HepG2 (cell line): ENCODE measurements at regions not wholly inside any gene's neighbourhood (a gene's known extent, or its start where the extent isn't known, plus 50 kb on each side); places are given as distances from the start of the nearest gene placed in this dataset.

Source experiments
- ATAC-seq: fragments of 200-7000 bp; cut with Tn5 transposase; 3 replicates; pipeline ENCODE4 v1.9.1; 2020; ENCODE audit warnings: mild to moderate bottlenecking, moderate library complexity
- BruUV-seq: library from RNA; stranded (reverse); fragments of 400-500 nt; replicated peaks from 2 replicates; lab custom pipeline; 2021; lab: Mats Ljungman, UMichigan
- CTCF ChIA-PET: fragments of 300-600 bp; formaldehyde crosslinking; extraction: SDS; loops from one replicate; lab custom pipeline; 2021; ENCODE audit warnings: low total read pairs, inconsistent platforms, low intra/inter-chr PET ratio; lab: Yijun Ruan, JAX
- POLR2A ChIA-PET: fragments of 350-600 bp; sonication (Branson Sonifier 250); formaldehyde crosslinking; loops from one replicate; lab custom pipeline; 2020; ENCODE audit warnings: antibody characterized with exemption, inconsistent platforms; lab: Yijun Ruan, JAX
- DNase-seq: peaks from one replicate; pipeline ENCODE4 v3.0.0-alpha.2; 2015; ENCODE audit warnings: low spot score
- FAIRE-seq: peaks from 3 replicates; lab custom pipeline; 2011; peaks lifted over from hg19 to GRCh38; lab: Jason Lieb, UNC
- H2AFZ ChIP-seq: one replicate; pipeline ENCODE4 v1.6.1; 2011; ENCODE audit warnings: low read length, inconsistent platforms
- H3K27ac ChIP-seq: fragments of 300-600 bp; 3 replicates; pipeline ENCODE4 v1.8.0; 2011; ENCODE audit warnings: mixed run types, mild to moderate bottlenecking, mixed read lengths, low read length, inconsistent platforms; ENCODE audit not compliant: insufficient read depth; ENCODE audit errors: extremely low read length
- H3K27me3 ChIP-seq, 2 experiments: fragments of 200-600 bp in 1 of 2; 2 replicates in 1 of 2; 3 replicates in 1 of 2; pipeline versions ENCODE4 v1.6.0 to v1.8.0; 2011; ENCODE audit warnings: low read length in 2 of 2, mild to moderate bottlenecking in 2 of 2, moderate library complexity in 2 of 2, inconsistent platforms in 1 of 2; ENCODE audit not compliant: insufficient read depth in 2 of 2, control insufficient read depth in 1 of 2
- H3K36me3 ChIP-seq, 2 experiments: fragments of 200-600 bp in 1 of 2; replicated peaks in 1 of 2; 2 replicates in 1 of 2; 3 replicates in 1 of 2; pipeline versions ENCODE4 v1.5.1 to v1.8.0; 2011; ENCODE audit warnings: low read length in 2 of 2, inconsistent platforms in 1 of 2; ENCODE audit not compliant: insufficient read depth in 2 of 2, control insufficient read depth in 1 of 2
- H3K4me1 ChIP-seq: 2 replicates; pipeline ENCODE4 v1.5.1; 2012; ENCODE audit warnings: low read length, inconsistent platforms; ENCODE audit not compliant: insufficient read depth
- H3K4me2 ChIP-seq: 2 replicates; pipeline ENCODE4 v1.6.0; 2011; ENCODE audit warnings: low read depth, low read length, inconsistent platforms
- H3K4me3 ChIP-seq, 3 experiments: fragments of 200-600 bp in 1 of 3; sonication (generic), shearing (Covaris generic) in 1 of 3; replicated peaks in 1 of 3; 2 replicates each; pipeline ENCODE4 v1.5.1; 2011 to 2016; ENCODE audit warnings: low read length in 3 of 3, inconsistent platforms in 2 of 3, low read depth in 2 of 3, mild to moderate bottlenecking in 2 of 3, control low read depth in 1 of 3, mixed read lengths in 1 of 3; ENCODE audit not compliant: insufficient read depth in 1 of 3
- H3K79me2 ChIP-seq: one replicate; pipeline ENCODE4 v1.6.1; 2011; ENCODE audit warnings: low read length, inconsistent platforms; ENCODE audit not compliant: insufficient read depth
- H3K9ac ChIP-seq: 2 replicates; pipeline ENCODE4 v1.6.0; 2011; ENCODE audit warnings: mild to moderate bottlenecking, low read depth, low read length, inconsistent platforms; ENCODE audit not compliant: insufficient read depth
- H3K9me3 ChIP-seq: 2 replicates; pipeline ENCODE4 v1.5.1; 2012; ENCODE audit warnings: mild to moderate bottlenecking, low read length
- H4K20me1 ChIP-seq: 2 replicates; pipeline ENCODE4 v1.6.0; 2011; ENCODE audit warnings: inconsistent platforms, mild to moderate bottlenecking, low read length, moderate library complexity; ENCODE audit not compliant: insufficient read depth
- HOXD1 ChIP-seq: sonication (generic); formaldehyde crosslinking; IDR thresholded peaks from 2 replicates; pipeline ENCODE4 v1.5.0; 2020; ENCODE audit warnings: missing genetic modification reagents
- KLF11 ChIP-seq: IDR thresholded peaks from 2 replicates; pipeline ENCODE4 v1.6.1; 2016; ENCODE audit warnings: missing compliant biosample characterization
- MAFF ChIP-seq: IDR thresholded peaks from 2 replicates; pipeline ENCODE4 v1.6.1; 2011; ENCODE audit warnings: low read depth, low read length, improper control_type of control experiment
- NFIB ChIP-seq: sonication (generic); formaldehyde crosslinking; IDR thresholded peaks from 2 replicates; pipeline ENCODE4 v1.9.0; 2021; ENCODE audit warnings: missing genetic modification reagents, mild to moderate bottlenecking, borderline replicate concordance
- RARA ChIP-seq: IDR thresholded peaks from 2 replicates; pipeline ENCODE4 v1.6.1; 2016; ENCODE audit warnings: missing genetic modification reagents, missing compliant biosample characterization
- TGIF2 ChIP-seq: IDR thresholded peaks from 2 replicates; pipeline ENCODE4 v1.6.1; 2016; ENCODE audit warnings: control low read depth, missing compliant biosample characterization
- ZBTB21 ChIP-seq: sonication (generic); formaldehyde crosslinking; IDR thresholded peaks from 2 replicates; pipeline ENCODE4 v1.4.0; 2020; ENCODE audit warnings: missing genetic modification reagents
- ZNF430 ChIP-seq: sonication (generic); formaldehyde crosslinking; IDR thresholded peaks from 2 replicates; pipeline ENCODE4 v1.9.0; 2021; ENCODE audit warnings: mild to moderate bottlenecking, missing genetic modification reagents
- ZNF660 ChIP-seq: sonication (generic); formaldehyde crosslinking; IDR thresholded peaks from 2 replicates; pipeline ENCODE4 v1.5.1; 2020; ENCODE audit warnings: mild to moderate bottlenecking, low read depth, missing genetic modification reagents, borderline replicate concordance
- ZNF713 ChIP-seq: sonication (generic); formaldehyde crosslinking; IDR thresholded peaks from 2 replicates; pipeline ENCODE4 v1.4.0; 2020; ENCODE audit warnings: mild to moderate bottlenecking, missing genetic modification reagents
- WGBS: methylation state at CpG from one replicate; pipeline ENCODE4 v1.1.6; 2017; ENCODE audit warnings: low lambda C conversion rate; 5-methylcytosine and 5-hydroxymethylcytosine counted together
- in situ Hi-C: cut with HindIII; loops from 2 replicates; pipeline ENCODE4 v1.10.0; 2017; ENCODE audit warnings: low pct_unique_long_range_greater_than_20kb; ENCODE audit not compliant: extremely low pct_ligation_motif_present
- intact Hi-C: fragments of 100-400 bp; cut with micrococcal nuclease; formaldehyde crosslinking; loops from one replicate; pipeline ENCODE4 v1.10.0; 2022; ENCODE audit not compliant: unreplicated experiment
- TF ChIP-seq, protein P1 (sequence below): sonication (generic); formaldehyde crosslinking; IDR thresholded peaks from 2 replicates; pipeline ENCODE4 v1.5.1; 2020; ENCODE audit warnings: missing genetic modification reagents, mild to moderate bottlenecking, borderline replicate concordance
- TF ChIP-seq, protein P2 (sequence below): sonication (generic); formaldehyde crosslinking; IDR thresholded peaks from 2 replicates; pipeline ENCODE4 v1.5.0; 2020; ENCODE audit warnings: mild to moderate bottlenecking, missing genetic modification reagents

DNA sequence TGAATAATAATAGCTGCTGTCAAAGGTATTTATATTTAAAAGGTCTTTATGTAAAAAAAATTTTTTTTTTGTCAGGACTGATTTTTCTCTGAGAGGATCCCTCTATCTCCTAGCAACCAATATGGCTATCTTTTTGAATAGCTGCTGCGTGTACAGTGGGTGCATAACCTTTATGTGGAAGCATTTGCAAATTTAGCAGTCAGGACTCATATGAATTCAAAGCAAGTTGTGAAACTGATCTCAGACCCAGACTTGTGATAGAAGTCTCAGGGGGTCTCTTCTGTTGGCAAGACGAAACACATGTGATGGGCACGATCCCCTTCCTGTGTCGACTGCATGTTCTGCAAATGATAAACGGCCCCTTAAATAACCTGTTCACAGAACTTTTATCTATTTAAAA is 114.1 kb upstream of the ARGLU1 start:
- POLR2A ChIA-PET, result no interaction called here
- no peak for FAIRE-seq

More for the DNA sequence above, 114.1 kb upstream of the ARGLU1 start:
- Histone ChIP-seq H3K36me3 (no peaks in the 10 kb centered on the region), H2AFZ (no peak overlapping the region), H3K27me3 (no peaks in the 10 kb centered on the region), H3K4me3 (no peak overlapping the region), H3K4me1 (peaks cover 40% of the 10 kb centered on the region), H3K79me2 (no peaks in the 10 kb centered on the region), H4K20me1 (no peaks in the 10 kb centered on the region)
- DNase-seq (no peak), ATAC-seq (no peak)
- in situ Hi-C loops, result no loop called here
- 76% methylated on average over 5 of the region's 5 CpGs for WGBS
- BruUV-seq, result no TSS peak
- intact Hi-C loops, result no loop called here
- CTCF ChIA-PET, result no interaction called here
- no peak for TF ChIP-seq RARA (CRISPR knock-in tag)
- TF ChIP-seq ZNF713 (CRISPR knock-in tag), result no peak
- no peak for TF ChIP-seq MAFF
- no peak for TF ChIP-seq ZNF430
- no peak for TF ChIP-seq TGIF2
- no peak for TF ChIP-seq ZBTB21 (CRISPR knock-in tag)
- TF ChIP-seq, protein P1, sequence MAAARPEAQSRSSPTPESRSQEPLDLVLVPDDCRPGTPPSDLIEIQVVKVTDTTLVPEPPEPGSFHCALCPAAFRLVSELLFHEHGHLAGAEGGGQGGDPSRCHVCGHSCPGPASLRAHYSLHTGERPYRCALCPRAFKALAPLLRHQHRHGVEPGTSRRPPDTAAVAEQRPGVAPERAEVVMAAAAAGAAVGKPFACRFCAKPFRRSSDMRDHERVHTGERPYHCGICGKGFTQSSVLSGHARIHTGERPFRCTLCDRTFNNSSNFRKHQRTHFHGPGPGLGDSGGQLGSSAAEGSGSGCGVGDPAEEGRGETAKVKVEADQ, result no peak
- TF ChIP-seq KLF11 (CRISPR knock-in tag), result no peak
- TF ChIP-seq ZNF660 (CRISPR knock-in tag), result no peak
- TF ChIP-seq, protein P2, sequence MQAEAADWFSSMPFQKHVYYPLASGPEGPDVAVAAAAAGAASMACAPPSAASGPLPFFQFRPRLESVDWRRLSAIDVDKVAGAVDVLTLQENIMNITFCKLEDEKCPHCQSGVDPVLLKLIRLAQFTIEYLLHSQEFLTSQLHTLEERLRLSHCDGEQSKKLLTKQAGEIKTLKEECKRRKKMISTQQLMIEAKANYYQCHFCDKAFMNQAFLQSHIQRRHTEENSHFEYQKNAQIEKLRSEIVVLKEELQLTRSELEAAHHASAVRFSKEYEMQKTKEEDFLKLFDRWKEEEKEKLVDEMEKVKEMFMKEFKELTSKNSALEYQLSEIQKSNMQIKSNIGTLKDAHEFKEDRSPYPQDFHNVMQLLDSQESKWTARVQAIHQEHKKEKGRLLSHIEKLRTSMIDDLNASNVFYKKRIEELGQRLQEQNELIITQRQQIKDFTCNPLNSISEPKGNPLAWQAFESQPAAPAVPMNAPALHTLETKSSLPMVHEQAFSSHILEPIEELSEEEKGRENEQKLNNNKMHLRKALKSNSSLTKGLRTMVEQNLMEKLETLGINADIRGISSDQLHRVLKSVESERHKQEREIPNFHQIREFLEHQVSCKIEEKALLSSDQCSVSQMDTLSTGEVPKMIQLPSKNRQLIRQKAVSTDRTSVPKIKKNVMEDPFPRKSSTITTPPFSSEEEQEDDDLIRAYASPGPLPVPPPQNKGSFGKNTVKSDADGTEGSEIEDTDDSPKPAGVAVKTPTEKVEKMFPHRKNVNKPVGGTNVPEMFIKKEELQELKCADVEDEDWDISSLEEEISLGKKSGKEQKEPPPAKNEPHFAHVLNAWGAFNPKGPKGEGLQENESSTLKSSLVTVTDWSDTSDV (CRISPR knock-in tag), result no peak
- no peak for TF ChIP-seq HOXD1 (CRISPR knock-in tag)
- no peak for TF ChIP-seq NFIB (CRISPR knock-in tag)
- TF ChIP-seq, all 625 proteins: peak for 0
- Histone ChIP-seq H3K9me3 (no peaks in the 10 kb centered on the region), H3K4me2 (no peak overlapping the region), H3K27ac (no peak overlapping the region), H3K9ac (no peak overlapping the region)
